DMS79 (cell line): ENCODE measurements at regions not wholly inside any gene's neighbourhood (a gene's known extent, or its start where the extent isn't known, plus 50 kb on each side); places are given as distances from the start of the nearest gene placed in this dataset.
A peak's percentile ranks its signal among the peaks of the same experiment; 100 is the strongest.

Experiments used
- DNase-seq: peaks from one replicate; lab custom pipeline; 2025; lab: John Stamatoyannopoulos, UW

- no peak for DNase-seq
These were observed 92.5 kb upstream of the NCK2 start for GRCh38 chr2:105652014-105652796.

- DNase-seq: no peak
These were observed 95.2 kb upstream of the NCK2 start for GRCh38 chr2:105649534-105649933.

- no peak for DNase-seq
These were observed 97.0 kb upstream of the NCK2 start for GRCh38 chr2:105647731-105648130.

GRCh38 chr2:105646774-105647076 lies 98.0 kb upstream of the NCK2 start:
- no peak for DNase-seq

GRCh38 chr2:105645938-105646773 lies 98.6 kb upstream of the NCK2 start:
- no peak for DNase-seq

- DNase-seq: no peak
These were observed 99.4 kb upstream of the NCK2 start for GRCh38 chr2:105645031-105645937.

GRCh38 chr2:105644174-105644980 lies 100.3 kb upstream of the NCK2 start:
- DNase-seq: no peak

- no peak for DNase-seq
These were observed 101.1 kb upstream of the NCK2 start for GRCh38 chr2:105643405-105644173.

- DNase-seq: no peak
These were observed 103.3 kb upstream of the NCK2 start for GRCh38 chr2:105641389-105641811.

GRCh38 chr2:105640246-105640645 lies 104.5 kb upstream of the NCK2 start:
- DNase-seq: no peak

- DNase-seq: no peak
These were observed 108.5 kb upstream of the NCK2 start for GRCh38 chr2:105636109-105636740.

GRCh38 chr2:105635564-105635963 lies 109.1 kb upstream of the NCK2 start:
- DNase-seq: no peak

GRCh38 chr2:105634198-105634597 lies 110.5 kb upstream of the NCK2 start:
- DNase-seq: no peak

GRCh38 chr2:105631922-105632321 lies 112.8 kb upstream of the NCK2 start:
- DNase-seq: no peak

- no peak for DNase-seq
These were observed 113.7 kb upstream of the NCK2 start for GRCh38 chr2:105631011-105631410.

- DNase-seq: no peak
These were observed 115.1 kb upstream of the NCK2 start for GRCh38 chr2:105629634-105630033.

- DNase-seq: peak; percentile 29
These were observed 117.2 kb upstream of the NCK2 start for GRCh38 chr2:105627534-105627933.

GRCh38 chr2:105626966-105627340 lies 117.8 kb upstream of the NCK2 start:
- no peak for DNase-seq

- DNase-seq: no peak
These were observed 118.3 kb upstream of the NCK2 start for GRCh38 chr2:105626212-105626965.

GRCh38 chr2:105625632-105626031 lies 119.1 kb upstream of the NCK2 start:
- DNase-seq: no peak
